ENCODE measurements at regions not wholly inside any gene's neighbourhood (a gene's known extent, or its start where the extent isn't known, plus 50 kb on each side); places are given as distances from the start of the nearest gene placed in this dataset.

- no peak for DNase-seq (ENCODE audit: low read depth)
- H3K4me3 ChIP-seq (ENCODE audit: low read depth, low read length) = no peak overlapping the region
- no peak for TF ChIP-seq CTCF (IDR thresholded peaks at IDR 0.05; ENCODE audit: low read depth, low read length, missing control alignments)
These were observed 533.1 kb downstream of the TBL1XR1 start for GRCh38 chr3:176663837-176664831.

- H3K4me3 ChIP-seq (ENCODE audit: low read depth, low read length) = no peak overlapping the region
- no peak for TF ChIP-seq CTCF (IDR thresholded peaks at IDR 0.05; ENCODE audit: low read depth, low read length, missing control alignments)
- DNase-seq (ENCODE audit: low read depth) = no peak
These were observed 533.9 kb downstream of the TBL1XR1 start for GRCh38 chr3:176663387-176663786.

- TF ChIP-seq CTCF (IDR thresholded peaks at IDR 0.05; ENCODE audit: low read depth, low read length, missing control alignments) = no peak
- H3K4me3 ChIP-seq (ENCODE audit: low read depth, low read length) = no peak overlapping the region
- DNase-seq (ENCODE audit: low read depth) = no peak
These were observed 535.8 kb downstream of the TBL1XR1 start for GRCh38 chr3:176661432-176661964.

- no peak overlapping the region for H3K4me3 ChIP-seq (ENCODE audit: low read depth, low read length)
- no peak for DNase-seq (ENCODE audit: low read depth)
- no peak for TF ChIP-seq CTCF (IDR thresholded peaks at IDR 0.05; ENCODE audit: low read depth, low read length, missing control alignments)
These were observed 541.7 kb downstream of the TBL1XR1 start for GRCh38 chr3:176655404-176656094.

GRCh38 chr3:176651622-176652021 is 545.7 kb downstream of the TBL1XR1 start:
- no peak for TF ChIP-seq CTCF (IDR thresholded peaks at IDR 0.05; ENCODE audit: low read depth, low read length, missing control alignments)
- H3K4me3 ChIP-seq (ENCODE audit: low read depth, low read length) = no peak overlapping the region
- no peak for DNase-seq (ENCODE audit: low read depth)

- no peak overlapping the region for H3K4me3 ChIP-seq (ENCODE audit: low read depth, low read length)
- peak; percentile 0 for TF ChIP-seq CTCF (IDR thresholded peaks at IDR 0.05; ENCODE audit: low read depth, low read length, missing control alignments)
- DNase-seq (ENCODE audit: low read depth) = no peak
These were observed 546.8 kb downstream of the TBL1XR1 start for GRCh38 chr3:176650478-176650877.

All from GM12864 (cell line).